PC-9 (cell line): ENCODE measurements at regions not wholly inside any gene's neighbourhood (a gene's known extent, or its start where the extent isn't known, plus 50 kb on each side); places are given as distances from the start of the nearest gene placed in this dataset.

Experiments used
- BruUV-seq: library from RNA; stranded (reverse); fragments of 400-500 nt; replicated peaks from 2 replicates; lab custom pipeline; 2021; lab: Mats Ljungman, UMichigan
- CTCF ChIA-PET: fragments of 300-600 bp; sonication (Branson Sonifier 250); formaldehyde crosslinking; loops from one replicate; lab custom pipeline; 2022; ENCODE audit warnings: antibody characterized with exemption; lab: Charles Lee
- POLR2A ChIA-PET: fragments of 300-600 bp; sonication (Branson Sonifier 250); formaldehyde crosslinking; loops from one replicate; lab custom pipeline; 2022; ENCODE audit warnings: antibody characterized with exemption; ENCODE audit not compliant: unreplicated experiment; lab: Charles Lee
- DNase-seq, 2 experiments: peaks; one replicate each; pipeline versions ENCODE4 v3.0.0 to v3.0.0-alpha.2; 2015 to 2022; ENCODE audit warnings: mixed read lengths in 1 of 2
- H2AFZ ChIP-seq: fragments of 200-600 bp; sonication (generic); 2 replicates; pipeline ENCODE4 v1.8.1; 2017; ENCODE audit warnings: antibody characterized with exemption
- H3F3A ChIP-seq: fragments of 200-600 bp; sonication (generic); 2 replicates; pipeline ENCODE4 v1.8.1; 2017; ENCODE audit warnings: antibody characterized with exemption, mild to moderate bottlenecking, low read depth; ENCODE audit not compliant: insufficient read depth
- H3K27ac ChIP-seq: fragments of 200-600 bp; sonication (generic); 2 replicates; pipeline ENCODE4 v1.6.1; 2016; ENCODE audit warnings: mixed run types
- H3K27me3 ChIP-seq: fragments of 200-600 bp; sonication (generic); 2 replicates; pipeline ENCODE4 v1.6.1; 2016; ENCODE audit warnings: low read depth, mixed run types; ENCODE audit not compliant: insufficient read depth
- H3K36me3 ChIP-seq: fragments of 200-600 bp; sonication (generic); 2 replicates; pipeline ENCODE4 v1.6.1; 2016; ENCODE audit warnings: low read depth, mixed run types
- H3K4me1 ChIP-seq: fragments of 200-600 bp; sonication (generic); replicated peaks from 2 replicates; pipeline ENCODE4 v1.6.1; 2016; ENCODE audit warnings: mixed run types; ENCODE audit not compliant: insufficient read depth
- H3K4me2 ChIP-seq: fragments of 200-600 bp; sonication (generic); 2 replicates; pipeline ENCODE4 v1.6.1; 2017; ENCODE audit warnings: mixed run types
- H3K4me3 ChIP-seq: fragments of 200-600 bp; sonication (generic); 2 replicates; pipeline ENCODE4 v1.6.1; 2016; ENCODE audit warnings: mixed run types
- H3K79me2 ChIP-seq: fragments of 200-600 bp; sonication (generic); 2 replicates; pipeline ENCODE4 v1.6.1; 2017; ENCODE audit warnings: low read depth, mixed run types
- H3K9me2 ChIP-seq: fragments of 200-600 bp; sonication (generic); 2 replicates; pipeline ENCODE4 v1.8.1; 2017; ENCODE audit warnings: mild to moderate bottlenecking; ENCODE audit not compliant: insufficient read depth
- H3K9me3 ChIP-seq: fragments of 200-600 bp; sonication (generic); 2 replicates; pipeline ENCODE4 v1.8.1; 2016; ENCODE audit warnings: low read depth; ENCODE audit not compliant: insufficient read depth
- H4K20me1 ChIP-seq: fragments of 200-600 bp; sonication (generic); 2 replicates; pipeline ENCODE4 v1.8.1; 2017; ENCODE audit not compliant: insufficient read depth
- EZH2 ChIP-seq: fragments of 200-600 bp; sonication (generic); IDR thresholded peaks from 2 replicates; pipeline ENCODE4 v1.8.0; 2017; ENCODE audit warnings: antibody characterized with exemption, low read depth
- intact Hi-C: fragments of 100-400 bp; cut with micrococcal nuclease; formaldehyde crosslinking; loops from one replicate; pipeline ENCODE4 v1.10.0; 2022; ENCODE audit not compliant: unreplicated experiment
- TF ChIP-seq, protein P1 (sequence below): fragments of 200-600 bp; sonication (generic); conservative IDR thresholded peaks from 2 replicates; pipeline ENCODE4 v1.6.1; 2017; ENCODE audit warnings: mixed run types, antibody characterized with exemption, mild to moderate bottlenecking, moderate library complexity

DNA sequence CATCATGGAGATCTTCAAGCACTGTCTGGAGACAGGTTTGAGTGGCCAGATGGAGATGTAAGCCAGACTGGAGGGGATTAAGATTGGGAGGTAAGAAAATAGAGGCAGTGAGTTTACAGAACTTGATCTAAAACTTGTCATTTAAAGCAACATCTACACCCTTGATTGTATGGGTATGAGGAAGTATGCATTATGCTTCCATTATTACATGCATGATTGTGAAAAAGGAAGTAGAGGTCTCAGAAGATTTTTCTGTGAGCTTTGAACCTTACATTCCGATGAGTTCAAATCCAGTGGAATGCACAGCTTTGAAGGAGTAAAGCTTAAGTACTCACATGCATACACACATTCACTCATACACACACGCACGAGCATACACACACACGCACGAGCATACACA lies 550.8 kb downstream of the MED13L start:
- H3K27me3 ChIP-seq: peaks cover 7% of the 10 kb centered on the region
- no peaks in the 10 kb centered on the region for H3K9me3 ChIP-seq
- ChIA-PET POLR2A (no interaction called here), CTCF (no interaction called here)
- intact Hi-C loops: no loop called here
- H3K4me1 ChIP-seq: no peaks in the 10 kb centered on the region
- TF ChIP-seq EZH2: no peak
- TF ChIP-seq, protein P1, sequence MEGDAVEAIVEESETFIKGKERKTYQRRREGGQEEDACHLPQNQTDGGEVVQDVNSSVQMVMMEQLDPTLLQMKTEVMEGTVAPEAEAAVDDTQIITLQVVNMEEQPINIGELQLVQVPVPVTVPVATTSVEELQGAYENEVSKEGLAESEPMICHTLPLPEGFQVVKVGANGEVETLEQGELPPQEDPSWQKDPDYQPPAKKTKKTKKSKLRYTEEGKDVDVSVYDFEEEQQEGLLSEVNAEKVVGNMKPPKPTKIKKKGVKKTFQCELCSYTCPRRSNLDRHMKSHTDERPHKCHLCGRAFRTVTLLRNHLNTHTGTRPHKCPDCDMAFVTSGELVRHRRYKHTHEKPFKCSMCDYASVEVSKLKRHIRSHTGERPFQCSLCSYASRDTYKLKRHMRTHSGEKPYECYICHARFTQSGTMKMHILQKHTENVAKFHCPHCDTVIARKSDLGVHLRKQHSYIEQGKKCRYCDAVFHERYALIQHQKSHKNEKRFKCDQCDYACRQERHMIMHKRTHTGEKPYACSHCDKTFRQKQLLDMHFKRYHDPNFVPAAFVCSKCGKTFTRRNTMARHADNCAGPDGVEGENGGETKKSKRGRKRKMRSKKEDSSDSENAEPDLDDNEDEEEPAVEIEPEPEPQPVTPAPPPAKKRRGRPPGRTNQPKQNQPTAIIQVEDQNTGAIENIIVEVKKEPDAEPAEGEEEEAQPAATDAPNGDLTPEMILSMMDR: no peak
- no peak overlapping the region for H2AFZ ChIP-seq
- DNase-seq: no peak
- no peaks in the 10 kb centered on the region for H3K79me2 ChIP-seq
- no peak overlapping the region for H3K4me3 ChIP-seq
- H4K20me1 ChIP-seq: no peaks in the 10 kb centered on the region
- H3F3A ChIP-seq: no peaks in the 10 kb centered on the region
- no peaks in the 10 kb centered on the region for H3K9me2 ChIP-seq
- no TSS peak for BruUV-seq
- no peak overlapping the region for H3K27ac ChIP-seq
- H3K4me2 ChIP-seq: no peak overlapping the region
- no peaks in the 10 kb centered on the region for H3K36me3 ChIP-seq

DNA sequence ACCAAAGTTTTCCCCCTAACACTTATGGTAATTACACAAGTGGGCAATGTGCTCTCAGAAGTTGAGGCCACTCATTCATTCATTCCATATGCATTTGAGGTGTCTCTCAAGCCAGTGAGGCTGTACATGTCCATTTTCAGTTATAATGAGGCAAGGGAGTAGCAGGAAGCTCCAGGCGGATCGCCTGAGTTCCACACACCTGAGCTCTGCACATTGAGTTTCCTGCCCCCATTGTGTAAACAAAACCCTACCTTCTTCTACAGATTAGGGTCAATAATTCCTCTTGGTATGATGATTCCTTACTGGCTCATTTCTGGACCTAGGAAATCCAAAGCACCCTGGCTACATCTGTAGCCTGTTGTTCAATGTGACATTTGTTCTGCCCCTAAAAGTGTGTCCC lies 555.3 kb downstream of the MED13L start:
- CTCF ChIA-PET: no interaction called here
- BruUV-seq: no TSS peak

DNA sequence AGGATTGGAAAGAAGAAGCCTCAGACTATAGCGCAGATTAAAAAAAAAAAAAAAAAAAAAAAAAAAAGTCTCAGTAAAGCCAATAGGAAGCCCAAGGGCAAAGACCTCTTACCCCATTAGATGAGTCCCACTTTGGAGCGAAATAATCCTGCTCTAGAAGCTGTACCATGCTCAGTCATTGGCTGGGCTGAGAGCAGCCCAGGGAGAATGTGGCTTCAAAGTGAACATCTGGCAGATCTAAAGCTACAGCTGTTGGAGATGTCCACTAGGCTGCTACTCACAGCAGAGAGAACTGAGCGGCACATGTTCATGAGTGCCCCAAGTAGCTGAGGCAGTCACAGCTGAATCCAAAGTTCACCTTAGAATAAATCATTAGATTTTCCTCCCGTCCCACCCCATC lies 560.9 kb downstream of the MED13L start:
- BruUV-seq: no TSS peak
- H3K9me2 ChIP-seq: no peaks in the 10 kb centered on the region
- no peaks in the 10 kb centered on the region for H3K4me1 ChIP-seq
- no peaks in the 10 kb centered on the region for H3K9me3 ChIP-seq
- H2AFZ ChIP-seq: no peak overlapping the region
- ChIA-PET POLR2A (no interaction called here), CTCF (no interaction called here)
- no peaks in the 10 kb centered on the region for H4K20me1 ChIP-seq
- H3F3A ChIP-seq: no peaks in the 10 kb centered on the region
- intact Hi-C loops: no loop called here
- peaks cover 40% of the 10 kb centered on the region for H3K27me3 ChIP-seq
- no peak overlapping the region for H3K4me2 ChIP-seq
- DNase-seq: no peak
- no peak for TF ChIP-seq EZH2
- TF ChIP-seq, protein P1: no peak
- H3K4me3 ChIP-seq: no peak overlapping the region
- H3K36me3 ChIP-seq: no peaks in the 10 kb centered on the region
- no peak overlapping the region for H3K27ac ChIP-seq
- H3K79me2 ChIP-seq: no peaks in the 10 kb centered on the region

More for the DNA sequence above, 555.3 kb downstream of the MED13L start:
- Histone ChIP-seq H2AFZ (no peak overlapping the region), H3K4me3 (no peak overlapping the region), H3K9me3 (no peaks in the 10 kb centered on the region), H3K27ac (no peak overlapping the region), H3K9me2 (no peaks in the 10 kb centered on the region), H4K20me1 (no peaks in the 10 kb centered on the region), H3K36me3 (no peaks in the 10 kb centered on the region), H3F3A (no peaks in the 10 kb centered on the region), H3K79me2 (no peaks in the 10 kb centered on the region), H3K27me3 (peaks cover 12% of the 10 kb centered on the region), H3K4me1 (no peaks in the 10 kb centered on the region), H3K4me2 (no peak overlapping the region)
- intact Hi-C loops: no loop called here
- DNase-seq: no peak
- TF ChIP-seq, protein P1: no peak
- no peak for TF ChIP-seq EZH2
- POLR2A ChIA-PET: no interaction called here
